ENCODE measurements at regions not wholly inside any gene's neighbourhood (a gene's known extent, or its start where the extent isn't known, plus 50 kb on each side); places are given as distances from the start of the nearest gene placed in this dataset.

- TF ChIP-seq, protein P1, sequence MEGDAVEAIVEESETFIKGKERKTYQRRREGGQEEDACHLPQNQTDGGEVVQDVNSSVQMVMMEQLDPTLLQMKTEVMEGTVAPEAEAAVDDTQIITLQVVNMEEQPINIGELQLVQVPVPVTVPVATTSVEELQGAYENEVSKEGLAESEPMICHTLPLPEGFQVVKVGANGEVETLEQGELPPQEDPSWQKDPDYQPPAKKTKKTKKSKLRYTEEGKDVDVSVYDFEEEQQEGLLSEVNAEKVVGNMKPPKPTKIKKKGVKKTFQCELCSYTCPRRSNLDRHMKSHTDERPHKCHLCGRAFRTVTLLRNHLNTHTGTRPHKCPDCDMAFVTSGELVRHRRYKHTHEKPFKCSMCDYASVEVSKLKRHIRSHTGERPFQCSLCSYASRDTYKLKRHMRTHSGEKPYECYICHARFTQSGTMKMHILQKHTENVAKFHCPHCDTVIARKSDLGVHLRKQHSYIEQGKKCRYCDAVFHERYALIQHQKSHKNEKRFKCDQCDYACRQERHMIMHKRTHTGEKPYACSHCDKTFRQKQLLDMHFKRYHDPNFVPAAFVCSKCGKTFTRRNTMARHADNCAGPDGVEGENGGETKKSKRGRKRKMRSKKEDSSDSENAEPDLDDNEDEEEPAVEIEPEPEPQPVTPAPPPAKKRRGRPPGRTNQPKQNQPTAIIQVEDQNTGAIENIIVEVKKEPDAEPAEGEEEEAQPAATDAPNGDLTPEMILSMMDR (IDR thresholded peaks at IDR 0.05), result no peak
- no peak for TF ChIP-seq POLR2A (IDR thresholded peaks at IDR 0.05)
These were observed 429.9 kb downstream of the NPHP4 start for GRCh38 chr1:5562331-5562730.

All from right lobe of liver (tissue), 4 donors.